ENCODE measurements at regions not wholly inside any gene's neighbourhood (a gene's known extent, or its start where the extent isn't known, plus 50 kb on each side); places are given as distances from the start of the nearest gene placed in this dataset.

GRCh38 chr2:129800285-129800684 is 179.2 kb upstream of the RAB6C start:
- H3K36me3 ChIP-seq (ENCODE audit: control insufficient read depth, insufficient read depth, low read length) = no peaks in the 10 kb centered on the region
- DNase-seq = no peak
- Mint-ChIP-seq H3K4me1 (no peaks in the 10 kb centered on the region), H3K27me3 (no peaks in the 10 kb centered on the region), H3K9me3 (peaks cover 0 to 1% (median 0%) of the 10 kb centered on the region in 7 donors), H3K4me3 (no peak overlapping the region), H3K27ac (no peak overlapping the region), H3K36me3 (no peaks in the 10 kb centered on the region)
- no peak overlapping the region for H3K27ac ChIP-seq (ENCODE audit: insufficient read depth, low read length, poor library complexity, severe bottlenecking)
- H3K27me3 ChIP-seq (ENCODE audit: control insufficient read depth, insufficient read depth, low read length) = no peaks in the 10 kb centered on the region
- no peaks in the 10 kb centered on the region for H3K9me3 ChIP-seq (ENCODE audit: control insufficient read depth in 2 of 2, low read length in 2 of 2)
- H3K4me3 ChIP-seq (ENCODE audit: low read depth, low read length) = no peak overlapping the region
- no peaks in the 10 kb centered on the region for H3K4me1 ChIP-seq (ENCODE audit: control insufficient read depth, insufficient read depth, low read length, poor library complexity, severe bottlenecking)
- no peak for ATAC-seq (ENCODE audit: low read depth in 2 of 2)

GRCh38 chr2:129800686-129801085 is 178.8 kb upstream of the RAB6C start:
- Mint-ChIP-seq H3K36me3 (no peaks in the 10 kb centered on the region), H3K4me3 (no peak overlapping the region), H3K27me3 (no peaks in the 10 kb centered on the region), H3K9me3 (peaks cover 0 to 1% (median 0%) of the 10 kb centered on the region in 7 donors), H3K27ac (no peak overlapping the region), H3K4me1 (no peaks in the 10 kb centered on the region)
- no peak for DNase-seq
- no peak overlapping the region for H3K4me3 ChIP-seq (ENCODE audit: low read depth, low read length)
- H3K36me3 ChIP-seq (ENCODE audit: control insufficient read depth, insufficient read depth, low read length) = no peaks in the 10 kb centered on the region
- no peaks in the 10 kb centered on the region for H3K9me3 ChIP-seq (ENCODE audit: control insufficient read depth in 2 of 2, low read length in 2 of 2)
- H3K4me1 ChIP-seq (ENCODE audit: control insufficient read depth, insufficient read depth, low read length, poor library complexity, severe bottlenecking) = no peaks in the 10 kb centered on the region
- H3K27me3 ChIP-seq (ENCODE audit: control insufficient read depth, insufficient read depth, low read length) = no peaks in the 10 kb centered on the region
- no peak overlapping the region for H3K27ac ChIP-seq (ENCODE audit: insufficient read depth, low read length, poor library complexity, severe bottlenecking)
- no peak for ATAC-seq (ENCODE audit: low read depth in 2 of 2)

- Histone ChIP-seq H3K27me3 (ENCODE audit: control insufficient read depth, insufficient read depth, low read length) (no peaks in the 10 kb centered on the region), H3K4me1 (ENCODE audit: control insufficient read depth, insufficient read depth, low read length, poor library complexity, severe bottlenecking) (no peaks in the 10 kb centered on the region), H3K27ac (ENCODE audit: insufficient read depth, low read length, poor library complexity, severe bottlenecking) (no peak overlapping the region), H3K36me3 (ENCODE audit: control insufficient read depth, insufficient read depth, low read length) (no peaks in the 10 kb centered on the region), H3K4me3 (ENCODE audit: low read depth, low read length) (no peak overlapping the region), H3K9me3 (ENCODE audit: control insufficient read depth in 2 of 2, low read length in 2 of 2) (no peaks in the 10 kb centered on the region)
- Mint-ChIP-seq H3K4me1 (no peaks in the 10 kb centered on the region), H3K27ac (no peak overlapping the region), H3K27me3 (no peaks in the 10 kb centered on the region), H3K9me3 (peaks cover 0 to 1% (median 0%) of the 10 kb centered on the region in 7 donors), H3K36me3 (no peaks in the 10 kb centered on the region), H3K4me3 (no peak overlapping the region)
- no peak for ATAC-seq (ENCODE audit: low read depth in 2 of 2)
- DNase-seq = no peak
These were observed 177.9 kb upstream of the RAB6C start for GRCh38 chr2:129801575-129801974.

GRCh38 chr2:129802290-129802689 is 177.2 kb upstream of the RAB6C start:
- Mint-ChIP-seq H3K4me3 (no peak overlapping the region), H3K4me1 (no peaks in the 10 kb centered on the region), H3K27ac (no peak overlapping the region), H3K9me3 (peaks cover 0 to 1% (median 0%) of the 10 kb centered on the region in 7 donors), H3K27me3 (no peaks in the 10 kb centered on the region), H3K36me3 (no peaks in the 10 kb centered on the region)
- H3K36me3 ChIP-seq (ENCODE audit: control insufficient read depth, insufficient read depth, low read length) = no peaks in the 10 kb centered on the region
- ATAC-seq (ENCODE audit: low read depth in 2 of 2) (no peak), DNase-seq (no peak)
- no peak overlapping the region for H3K27ac ChIP-seq (ENCODE audit: insufficient read depth, low read length, poor library complexity, severe bottlenecking)
- H3K4me1 ChIP-seq (ENCODE audit: control insufficient read depth, insufficient read depth, low read length, poor library complexity, severe bottlenecking) = no peaks in the 10 kb centered on the region
- H3K9me3 ChIP-seq (ENCODE audit: control insufficient read depth in 2 of 2, low read length in 2 of 2) = no peaks in the 10 kb centered on the region
- no peaks in the 10 kb centered on the region for H3K27me3 ChIP-seq (ENCODE audit: control insufficient read depth, insufficient read depth, low read length)
- no peak overlapping the region for H3K4me3 ChIP-seq (ENCODE audit: low read depth, low read length)

GRCh38 chr2:129803032-129803431 is 176.4 kb upstream of the RAB6C start:
- no peak for ATAC-seq (ENCODE audit: low read depth in 2 of 2)
- H3K27ac Mint-ChIP-seq = no peak overlapping the region
- Histone ChIP-seq H3K36me3 (ENCODE audit: control insufficient read depth, insufficient read depth, low read length) (no peaks in the 10 kb centered on the region), H3K27ac (ENCODE audit: insufficient read depth, low read length, poor library complexity, severe bottlenecking) (no peak overlapping the region), H3K4me3 (ENCODE audit: low read depth, low read length) (no peak overlapping the region), H3K4me1 (ENCODE audit: control insufficient read depth, insufficient read depth, low read length, poor library complexity, severe bottlenecking) (no peaks in the 10 kb centered on the region), H3K9me3 (ENCODE audit: control insufficient read depth in 2 of 2, low read length in 2 of 2) (no peaks in the 10 kb centered on the region), H3K27me3 (ENCODE audit: control insufficient read depth, insufficient read depth, low read length) (no peaks in the 10 kb centered on the region)
- DNase-seq = no peak
- no peaks in the 10 kb centered on the region for H3K27me3 Mint-ChIP-seq
- H3K36me3 Mint-ChIP-seq = no peaks in the 10 kb centered on the region
- H3K4me3 Mint-ChIP-seq = no peak overlapping the region
- H3K4me1 Mint-ChIP-seq = no peaks in the 10 kb centered on the region
- peaks cover 0 to 1% (median 0%) of the 10 kb centered on the region in 7 donors for H3K9me3 Mint-ChIP-seq

- DNase-seq (no peak), ATAC-seq (ENCODE audit: low read depth in 2 of 2) (no peak)
- H3K9me3 ChIP-seq (ENCODE audit: control insufficient read depth in 2 of 2, low read length in 2 of 2) = no peaks in the 10 kb centered on the region
- no peaks in the 10 kb centered on the region for H3K9me3 Mint-ChIP-seq
- H3K36me3 ChIP-seq (ENCODE audit: control insufficient read depth, insufficient read depth, low read length) = no peaks in the 10 kb centered on the region
- H3K36me3 Mint-ChIP-seq = no peaks in the 10 kb centered on the region
- H3K4me3 Mint-ChIP-seq = no peak overlapping the region
- H3K27ac ChIP-seq (ENCODE audit: insufficient read depth, low read length, poor library complexity, severe bottlenecking) = no peak overlapping the region
- no peaks in the 10 kb centered on the region for H3K27me3 Mint-ChIP-seq
- H3K4me1 Mint-ChIP-seq = no peaks in the 10 kb centered on the region
- no peaks in the 10 kb centered on the region for H3K27me3 ChIP-seq (ENCODE audit: control insufficient read depth, insufficient read depth, low read length)
- H3K27ac Mint-ChIP-seq = no peak overlapping the region
- no peak overlapping the region for H3K4me3 ChIP-seq (ENCODE audit: low read depth, low read length)
- H3K4me1 ChIP-seq (ENCODE audit: control insufficient read depth, insufficient read depth, low read length, poor library complexity, severe bottlenecking) = no peaks in the 10 kb centered on the region
These were observed 175.6 kb upstream of the RAB6C start for GRCh38 chr2:129803871-129804270.

- H3K36me3 Mint-ChIP-seq = no peaks in the 10 kb centered on the region
- no peaks in the 10 kb centered on the region for H3K36me3 ChIP-seq (ENCODE audit: control insufficient read depth, insufficient read depth, low read length)
- H3K4me1 Mint-ChIP-seq = no peaks in the 10 kb centered on the region
- H3K27me3 ChIP-seq (ENCODE audit: control insufficient read depth, insufficient read depth, low read length) = no peaks in the 10 kb centered on the region
- H3K27ac Mint-ChIP-seq = no peak overlapping the region
- no peak for DNase-seq
- H3K9me3 ChIP-seq (ENCODE audit: control insufficient read depth in 2 of 2, low read length in 2 of 2) = no peaks in the 10 kb centered on the region
- no peak overlapping the region for H3K4me3 Mint-ChIP-seq
- H3K27ac ChIP-seq (ENCODE audit: insufficient read depth, low read length, poor library complexity, severe bottlenecking) = no peak overlapping the region
- H3K4me1 ChIP-seq (ENCODE audit: control insufficient read depth, insufficient read depth, low read length, poor library complexity, severe bottlenecking) = no peaks in the 10 kb centered on the region
- H3K4me3 ChIP-seq (ENCODE audit: low read depth, low read length) = no peak overlapping the region
- H3K9me3 Mint-ChIP-seq = no peaks in the 10 kb centered on the region
- ATAC-seq (ENCODE audit: low read depth in 2 of 2) = no peak
- H3K27me3 Mint-ChIP-seq = no peaks in the 10 kb centered on the region
These were observed 173.6 kb upstream of the RAB6C start for GRCh38 chr2:129805899-129806298.

GRCh38 chr2:129806317-129806716 is 173.1 kb upstream of the RAB6C start:
- DNase-seq = no peak
- Mint-ChIP-seq H3K9me3 (no peaks in the 10 kb centered on the region), H3K27ac (no peak overlapping the region), H3K4me3 (no peak overlapping the region), H3K36me3 (no peaks in the 10 kb centered on the region), H3K27me3 (no peaks in the 10 kb centered on the region), H3K4me1 (no peaks in the 10 kb centered on the region)
- Histone ChIP-seq H3K27ac (ENCODE audit: insufficient read depth, low read length, poor library complexity, severe bottlenecking) (no peak overlapping the region), H3K4me1 (ENCODE audit: control insufficient read depth, insufficient read depth, low read length, poor library complexity, severe bottlenecking) (no peaks in the 10 kb centered on the region), H3K27me3 (ENCODE audit: control insufficient read depth, insufficient read depth, low read length) (no peaks in the 10 kb centered on the region), H3K4me3 (ENCODE audit: low read depth, low read length) (no peak overlapping the region), H3K36me3 (ENCODE audit: control insufficient read depth, insufficient read depth, low read length) (no peaks in the 10 kb centered on the region), H3K9me3 (ENCODE audit: control insufficient read depth in 2 of 2, low read length in 2 of 2) (no peaks in the 10 kb centered on the region)
- ATAC-seq (ENCODE audit: low read depth in 2 of 2) = no peak

Data from CD4-positive, CD25-positive, alpha-beta regulatory T cell (primary cell).